Astrocyte of the cerebellum (primary cell): ENCODE measurements at regions not wholly inside any gene's neighbourhood (a gene's known extent, or its start where the extent isn't known, plus 50 kb on each side); places are given as distances from the start of the nearest gene placed in this dataset.

Experiments used
- DNase-seq: peaks from one replicate; pipeline ENCODE4 v3.0.0-alpha.2; 2011; ENCODE audit warnings: low read depth
- H3K4me3 ChIP-seq: 2 replicates; pipeline ENCODE4 v1.5.1; 2011; ENCODE audit warnings: mild to moderate bottlenecking, low read depth, low read length, moderate library complexity
- CTCF ChIP-seq: IDR thresholded peaks from 2 replicates; pipeline ENCODE4 v1.5.1; 2012; ENCODE audit warnings: low read length, low read depth, moderate library complexity, mild to moderate bottlenecking; ENCODE audit errors: missing control alignments
- in situ Hi-C: cut with HindIII; loops from 2 replicates; pipeline ENCODE4 v1.10.0; 2017; ENCODE audit warnings: low sequenced_read_pairs

- H3K4me3 ChIP-seq, result no peak overlapping the region
- in situ Hi-C loops, result no loop called here
- DNase-seq, result no peak
- TF ChIP-seq CTCF, result no peak
Measured at GRCh38 chr4:124095621-124096020, 616.9 kb downstream of the ANKRD50 start.

DNA sequence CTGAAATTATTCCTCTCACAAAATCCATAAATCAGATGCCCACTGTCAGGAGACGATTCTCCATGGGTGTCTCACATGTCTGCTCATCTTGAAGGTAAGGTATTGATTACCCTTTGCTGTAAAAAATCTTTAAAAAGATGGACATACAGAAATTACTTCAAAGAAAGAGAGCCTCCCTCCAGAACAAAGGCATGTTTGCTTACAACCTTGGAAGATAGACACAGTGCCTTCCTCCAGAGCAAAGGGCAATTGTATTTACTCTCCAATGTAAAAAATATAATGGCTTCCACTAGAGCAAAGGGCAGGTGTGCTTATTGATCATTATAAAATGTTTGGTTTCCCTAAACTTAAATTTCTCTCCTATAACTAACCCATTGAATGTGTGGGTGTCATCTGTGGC, 616.2 kb downstream of the ANKRD50 start:
- TF ChIP-seq CTCF, result no peak

GRCh38 chr4:124097447-124097846, 615.1 kb downstream of the ANKRD50 start:
- no peak for DNase-seq
- TF ChIP-seq CTCF, result no peak
- H3K4me3 ChIP-seq, result no peak overlapping the region
- in situ Hi-C loops, result no loop called here

More for the DNA sequence above, 616.2 kb downstream of the ANKRD50 start:
- no peak overlapping the region for H3K4me3 ChIP-seq
- in situ Hi-C loops, result no loop called here
- no peak for DNase-seq

GRCh38 chr4:124104101-124104500, 608.4 kb downstream of the ANKRD50 start:
- TF ChIP-seq CTCF, result no peak
- in situ Hi-C loops, result loop anchor here (25.0 kb wide), 1 partner anchor 1017 kb away; no protein-coding TSS in a partner anchor
- H3K4me3 ChIP-seq, result no peak overlapping the region
- DNase-seq, result no peak

- no peak for TF ChIP-seq CTCF
- in situ Hi-C loops, result loop anchor here (25.0 kb wide), 1 partner anchor 1017 kb away; no protein-coding TSS in a partner anchor
- no peak overlapping the region for H3K4me3 ChIP-seq
- DNase-seq, result no peak
Measured at GRCh38 chr4:124104628-124105027, 607.9 kb downstream of the ANKRD50 start.

GRCh38 chr4:124105212-124105611, 607.3 kb downstream of the ANKRD50 start:
- in situ Hi-C loops, result loop anchor here (25.0 kb wide), 1 partner anchor 1018 kb away; no protein-coding TSS in a partner anchor
- H3K4me3 ChIP-seq, result no peak overlapping the region
- TF ChIP-seq CTCF, result no peak
- no peak for DNase-seq
